SK-N-SH (cell line): ENCODE measurements at regions not wholly inside any gene's neighbourhood (a gene's known extent, or its start where the extent isn't known, plus 50 kb on each side); places are given as distances from the start of the nearest gene placed in this dataset.

Source experiments
- CTCF ChIA-PET: fragments of 300-600, 350-600 bp; formaldehyde crosslinking; extraction: SDS; loops from one replicate; lab custom pipeline; 2021; lab: Yijun Ruan, JAX
- POLR2A ChIA-PET: fragments of 350-600 bp; sonication (Branson Sonifier 250); formaldehyde crosslinking; extraction: SDS; loops from one replicate; lab custom pipeline; 2020; ENCODE audit warnings: antibody characterized with exemption, inconsistent platforms; lab: Yijun Ruan, JAX
- DNase-seq: peaks from one replicate; pipeline ENCODE4 v3.0.0; 2012
- H2AFZ ChIP-seq: fragments of 200-600 bp; sonication (generic); 2 replicates; pipeline ENCODE4 v1.8.1; 2016; ENCODE audit warnings: antibody characterized with exemption, mild to moderate bottlenecking, low read depth
- H3F3A ChIP-seq: fragments of 200-600 bp; sonication (generic); replicated peaks from 2 replicates; pipeline ENCODE3; 2016; ENCODE audit warnings: antibody characterized with exemption, mild to moderate bottlenecking; ENCODE audit not compliant: insufficient read depth
- H3K27ac ChIP-seq, 2 experiments: fragments of 200-500 bp in 1 of 2; fragments of 200-600 bp in 1 of 2; sonication (Bioruptor generic) in 1 of 2; sonication (generic), shearing (Covaris generic) in 1 of 2; 2 replicates each; pipeline versions ENCODE4 v1.5.1 to v1.6.1; 2014 to 2016; ENCODE audit warnings: low read depth in 2 of 2, inconsistent platforms in 1 of 2, low read length in 1 of 2, mild to moderate bottlenecking in 1 of 2, mixed read lengths in 1 of 2
- H3K27me3 ChIP-seq: fragments of 200-600 bp; sonication (generic), shearing (Covaris generic); 2 replicates; pipeline ENCODE4 v1.6.1; 2016; ENCODE audit warnings: mixed run types; ENCODE audit not compliant: insufficient read depth
- H3K36me3 ChIP-seq, 2 experiments: fragments of 200-500 bp in 1 of 2; fragments of 200-600 bp in 1 of 2; sonication (Bioruptor generic) in 1 of 2; sonication (generic) in 1 of 2; replicated peaks in 1 of 2; 2 replicates each; pipeline versions ENCODE3 to v1.5.1; 2014 to 2016; ENCODE audit warnings: low read length in 1 of 2, mild to moderate bottlenecking in 1 of 2; ENCODE audit not compliant: insufficient read depth in 2 of 2, control insufficient read depth in 1 of 2
- H3K4me1 ChIP-seq, 2 experiments: fragments of 200-500 bp in 1 of 2; fragments of 200-600 bp in 1 of 2; sonication (Bioruptor generic) in 1 of 2; sonication (generic), shearing (Covaris generic) in 1 of 2; 2 replicates each; pipeline versions ENCODE4 v1.5.1 to v1.6.1; 2014 to 2016; ENCODE audit warnings: low read depth in 1 of 2, low read length in 1 of 2, mixed run types in 1 of 2; ENCODE audit not compliant: insufficient read depth in 2 of 2, control insufficient read depth in 1 of 2
- H3K4me2 ChIP-seq: fragments of 200-600 bp; sonication (generic), shearing (Covaris generic); 2 replicates; pipeline ENCODE4 v1.6.1; 2017; ENCODE audit warnings: mixed run types
- H3K4me3 ChIP-seq, 2 experiments: fragments of 200-500 bp in 1 of 2; fragments of 200-600 bp in 1 of 2; sonication (Bioruptor generic) in 1 of 2; sonication (generic), shearing (Covaris generic) in 1 of 2; 2 replicates each; pipeline versions ENCODE4 v1.5.1 to v1.8.1; 2014 to 2016; ENCODE audit warnings: low read depth in 2 of 2, inconsistent platforms in 1 of 2, low read length in 1 of 2, mild to moderate bottlenecking in 1 of 2, mixed read lengths in 1 of 2, moderate library complexity in 1 of 2
- H3K79me2 ChIP-seq: fragments of 200-600 bp; sonication (generic); 2 replicates; pipeline ENCODE4 v1.8.1; 2017; ENCODE audit warnings: mild to moderate bottlenecking; ENCODE audit not compliant: insufficient read depth
- H3K9ac ChIP-seq: fragments of 200-600 bp; sonication (generic); 2 replicates; pipeline ENCODE4 v1.6.1; 2017; ENCODE audit warnings: mixed run types
- H3K9me2 ChIP-seq: fragments of 200-600 bp; sonication (generic); 2 replicates; pipeline ENCODE4 v1.6.1; 2017; ENCODE audit warnings: mixed run types
- H3K9me3 ChIP-seq: fragments of 200-600 bp; sonication (generic); 2 replicates; pipeline ENCODE4 v1.6.1; 2017; ENCODE audit warnings: mixed run types, mild to moderate bottlenecking, moderate library complexity
- H4K20me1 ChIP-seq: fragments of 200-600 bp; sonication (generic); 2 replicates; pipeline ENCODE4 v1.6.1; 2017; ENCODE audit warnings: mild to moderate bottlenecking, mixed run types; ENCODE audit not compliant: insufficient read depth
- CTCF ChIP-seq: fragments of 200-600 bp; sonication (generic); IDR thresholded peaks from 2 replicates; pipeline ENCODE4 v1.6.1; 2017; ENCODE audit warnings: antibody characterized with exemption, mild to moderate bottlenecking, moderate library complexity
- EP300 ChIP-seq, 2 experiments: IDR thresholded peaks; 2 replicates each; pipeline versions ENCODE4 v1.4.0 to v1.6.1; 2012; ENCODE audit warnings: borderline replicate concordance in 1 of 2, low read depth in 1 of 2, low read length in 1 of 2
- JUND ChIP-seq: IDR thresholded peaks from 2 replicates; pipeline ENCODE4 v1.4.0; 2012
- MEF2A ChIP-seq: IDR thresholded peaks from 2 replicates; pipeline ENCODE4 v1.4.0; 2012; ENCODE audit warnings: low read depth, borderline replicate concordance
- MXI1 ChIP-seq: IDR thresholded peaks from 2 replicates; pipeline ENCODE4 v1.6.1; 2012; ENCODE audit warnings: mild to moderate bottlenecking, low read depth, low read length, improper control_type of control experiment
- PBX3 ChIP-seq: IDR thresholded peaks from 2 replicates; pipeline ENCODE4; 2012
- RAD21 ChIP-seq: IDR thresholded peaks from 2 replicates; pipeline ENCODE4 v1.6.1; 2012; ENCODE audit warnings: mild to moderate bottlenecking, low read length
- RCOR1 ChIP-seq: fragments of 150-350 bp; IDR thresholded peaks from 2 replicates; pipeline ENCODE4 v1.6.1; 2017; ENCODE audit warnings: antibody characterized with exemption, low read length
- REST ChIP-seq: IDR thresholded peaks from 2 replicates; pipeline ENCODE4 v1.6.1; 2012; ENCODE audit warnings: mild to moderate bottlenecking, low read depth, low read length, moderate library complexity
- TAF1 ChIP-seq: IDR thresholded peaks from 2 replicates; pipeline ENCODE4 v1.6.1; 2012; ENCODE audit warnings: low read depth, mild to moderate bottlenecking, low read length, moderate library complexity, borderline replicate concordance
- TEAD4 ChIP-seq: IDR thresholded peaks from 2 replicates; pipeline ENCODE4 v1.4.0; 2012; ENCODE audit warnings: mild to moderate bottlenecking, borderline replicate concordance; ENCODE audit not compliant: insufficient read depth
- YY1 ChIP-seq: IDR thresholded peaks from 2 replicates; pipeline ENCODE4 v1.4.0; 2012; ENCODE audit warnings: low read depth, mild to moderate bottlenecking
- WGBS: methylation state at CpG from one replicate; pipeline ENCODE4 v1.1.6; 2017; ENCODE audit warnings: low lambda C conversion rate; 5-methylcytosine and 5-hydroxymethylcytosine counted together
- TF ChIP-seq, protein P1 (sequence below): IDR thresholded peaks from 2 replicates; pipeline ENCODE4 v1.4.0; 2012; ENCODE audit warnings: low read depth, borderline replicate concordance

DNA sequence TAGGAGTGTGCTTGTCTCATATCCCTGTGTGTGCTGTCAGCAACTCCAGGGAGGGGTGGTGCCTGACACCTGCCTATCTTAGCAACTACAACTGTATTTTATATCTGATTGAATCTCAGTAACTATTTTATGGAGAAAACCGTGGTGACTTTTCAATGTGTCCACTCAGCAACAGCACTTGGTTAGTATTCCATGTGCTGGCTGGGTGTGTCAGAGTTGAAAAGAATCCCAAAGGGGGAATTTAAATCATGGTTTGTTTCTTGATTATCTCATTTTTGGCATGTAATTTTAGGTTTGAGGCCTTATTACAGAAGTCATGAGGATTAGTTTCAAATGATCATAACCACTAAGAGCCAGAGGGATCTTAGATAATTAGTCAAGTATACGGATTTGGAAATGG is 425.7 kb upstream of the FZD8 start (continued):
- TF ChIP-seq REST, result no peak

DNA sequence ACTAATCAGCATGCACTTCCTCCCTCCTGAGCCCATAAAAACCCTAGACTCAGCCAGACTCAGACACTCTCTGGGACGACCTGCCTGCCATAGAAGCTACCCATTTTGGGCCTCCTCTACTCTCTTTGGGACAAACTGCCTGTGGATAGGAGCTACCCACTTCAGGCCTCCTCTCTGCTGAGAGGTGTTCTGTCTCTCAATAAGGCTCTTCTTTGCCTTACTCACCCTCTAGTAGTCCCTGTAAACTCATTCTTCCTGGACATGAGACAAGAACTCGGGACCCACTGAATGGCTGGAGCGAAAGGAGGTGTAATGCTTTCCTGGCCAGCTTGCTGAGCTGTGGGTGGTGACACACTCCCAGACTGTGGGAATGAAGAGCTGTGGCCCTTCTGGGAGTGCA is 424.8 kb upstream of the FZD8 start:
- ChIA-PET CTCF (interaction anchor here (1.8 kb wide), 1 partner anchor 13 kb away, joined by 5 read pairs; no protein-coding TSS in a partner anchor), POLR2A (no interaction called here)
- no peaks in the 10 kb centered on the region for H3K9me2 ChIP-seq
- no peak overlapping the region for H3K4me2 ChIP-seq
- no peak for DNase-seq
- H3F3A ChIP-seq, result no peaks in the 10 kb centered on the region
- H3K9ac ChIP-seq, result no peak overlapping the region
- H3K4me1 ChIP-seq, result no peaks in the 10 kb centered on the region
- no peaks in the 10 kb centered on the region for H3K79me2 ChIP-seq
- no peak overlapping the region for H3K4me3 ChIP-seq
- no peaks in the 10 kb centered on the region for H3K27me3 ChIP-seq
- H4K20me1 ChIP-seq, result no peaks in the 10 kb centered on the region
- H3K36me3 ChIP-seq, result no peaks in the 10 kb centered on the region
- H2AFZ ChIP-seq, result no peak overlapping the region
- H3K27ac ChIP-seq, result no peak overlapping the region
- TF ChIP-seq, protein P1, sequence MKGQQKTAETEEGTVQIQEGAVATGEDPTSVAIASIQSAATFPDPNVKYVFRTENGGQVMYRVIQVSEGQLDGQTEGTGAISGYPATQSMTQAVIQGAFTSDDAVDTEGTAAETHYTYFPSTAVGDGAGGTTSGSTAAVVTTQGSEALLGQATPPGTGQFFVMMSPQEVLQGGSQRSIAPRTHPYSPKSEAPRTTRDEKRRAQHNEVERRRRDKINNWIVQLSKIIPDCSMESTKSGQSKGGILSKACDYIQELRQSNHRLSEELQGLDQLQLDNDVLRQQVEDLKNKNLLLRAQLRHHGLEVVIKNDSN, result no peak
- TF ChIP-seq RAD21 (no peak), YY1 (no peak), TEAD4 (no peak), JUND (no peak), CTCF (no peak), TAF1 (no peak), EP300 (IDR thresholded peaks at IDR 0.05; ENCODE audit: borderline replicate concordance in 1 of 2, low read depth in 1 of 2, low read length in 1 of 2) (no peak), PBX3 (no peak), MXI1 (no peak), MEF2A (no peak), RCOR1 (no peak)
- TF ChIP-seq, all 33 proteins: peak for 0
- WGBS, result 78% methylated on average over 3 of the region's 3 CpGs
- H3K9me3 ChIP-seq, result no peaks in the 10 kb centered on the region
